ENCODE measurements at regions not wholly inside any gene's neighbourhood (a gene's known extent, or its start where the extent isn't known, plus 50 kb on each side); places are given as distances from the start of the nearest gene placed in this dataset.

DNA sequence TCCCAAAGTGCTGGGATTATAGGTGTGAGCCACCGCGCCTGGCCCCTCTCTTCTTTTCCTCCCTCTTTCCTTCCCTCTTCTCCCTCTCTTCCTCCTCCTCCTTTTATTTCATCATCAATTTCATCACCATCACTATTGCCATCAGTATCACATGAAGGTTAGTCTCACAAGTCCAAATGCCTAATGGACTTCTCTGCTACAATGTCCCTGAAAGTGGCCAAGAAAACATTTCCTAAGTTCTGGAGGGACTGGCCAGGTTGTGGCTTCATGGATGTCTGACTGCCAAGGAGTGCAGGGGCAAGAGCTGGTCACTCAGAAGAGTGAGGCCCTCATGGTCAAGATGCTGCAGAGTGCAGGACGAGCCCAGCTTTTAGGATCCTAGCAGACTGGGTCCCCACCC lies 97.6 kb downstream of the SYNE3 start:
- no peak for TF ChIP-seq EZH2phosphoT487 (conservative IDR thresholded peaks at IDR 0.05; ENCODE audit: low read length)
- TF ChIP-seq, protein P1, sequence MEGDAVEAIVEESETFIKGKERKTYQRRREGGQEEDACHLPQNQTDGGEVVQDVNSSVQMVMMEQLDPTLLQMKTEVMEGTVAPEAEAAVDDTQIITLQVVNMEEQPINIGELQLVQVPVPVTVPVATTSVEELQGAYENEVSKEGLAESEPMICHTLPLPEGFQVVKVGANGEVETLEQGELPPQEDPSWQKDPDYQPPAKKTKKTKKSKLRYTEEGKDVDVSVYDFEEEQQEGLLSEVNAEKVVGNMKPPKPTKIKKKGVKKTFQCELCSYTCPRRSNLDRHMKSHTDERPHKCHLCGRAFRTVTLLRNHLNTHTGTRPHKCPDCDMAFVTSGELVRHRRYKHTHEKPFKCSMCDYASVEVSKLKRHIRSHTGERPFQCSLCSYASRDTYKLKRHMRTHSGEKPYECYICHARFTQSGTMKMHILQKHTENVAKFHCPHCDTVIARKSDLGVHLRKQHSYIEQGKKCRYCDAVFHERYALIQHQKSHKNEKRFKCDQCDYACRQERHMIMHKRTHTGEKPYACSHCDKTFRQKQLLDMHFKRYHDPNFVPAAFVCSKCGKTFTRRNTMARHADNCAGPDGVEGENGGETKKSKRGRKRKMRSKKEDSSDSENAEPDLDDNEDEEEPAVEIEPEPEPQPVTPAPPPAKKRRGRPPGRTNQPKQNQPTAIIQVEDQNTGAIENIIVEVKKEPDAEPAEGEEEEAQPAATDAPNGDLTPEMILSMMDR (IDR thresholded peaks at IDR 0.05; ENCODE audit: insufficient read depth, low read length, poor library complexity, severe bottlenecking), result no peak
- no peak overlapping the region for H3K27ac ChIP-seq (ENCODE audit: low read depth, low read length)
- H3K79me2 ChIP-seq (ENCODE audit: insufficient read depth, low read length), result no peaks in the 10 kb centered on the region
- H3K4me2 ChIP-seq (ENCODE audit: low read depth, low read length, poor library complexity, severe bottlenecking), result no peak overlapping the region
- H2AFZ ChIP-seq (ENCODE audit: low read depth, low read length, severe bottlenecking), result no peak overlapping the region
- H3K27me3 ChIP-seq (ENCODE audit: low read length), result no peaks in the 10 kb centered on the region
- no peaks in the 10 kb centered on the region for H3K36me3 ChIP-seq (ENCODE audit: low read length)
- no peak overlapping the region for H3K9ac ChIP-seq (ENCODE audit: low read length)
- no peaks in the 10 kb centered on the region for H4K20me1 ChIP-seq (ENCODE audit: low read depth, low read length)
- no peaks in the 10 kb centered on the region for H3K9me2 ChIP-seq (replicated peaks; ENCODE audit: insufficient read depth, low read length)
- no peaks in the 10 kb centered on the region for H3F3A ChIP-seq (ENCODE audit: insufficient read depth)
- no peaks in the 10 kb centered on the region for H3K9me3 ChIP-seq (ENCODE audit: insufficient read depth, low read length)
- H3K4me3 ChIP-seq (ENCODE audit: insufficient read depth, low read length, poor library complexity, severe bottlenecking), result no peak overlapping the region

DNA sequence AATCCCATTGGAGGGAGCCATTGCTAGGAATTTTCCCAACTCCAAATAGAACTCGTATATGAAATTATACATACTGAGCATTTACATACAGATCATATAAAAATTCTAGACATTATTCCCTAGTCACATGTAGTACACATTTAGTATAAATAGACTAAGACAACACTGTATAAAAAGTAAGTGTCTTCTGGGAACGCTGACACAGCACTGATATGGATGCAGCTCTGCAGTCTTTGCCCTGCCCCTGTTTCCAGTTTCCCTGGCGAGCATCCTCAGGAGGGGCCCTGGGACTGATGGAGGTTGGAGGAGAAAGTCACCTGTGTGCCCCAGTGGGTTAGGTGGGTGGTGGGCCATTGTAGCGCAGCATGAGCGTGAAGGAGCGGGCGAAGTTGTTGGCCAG lies 97.8 kb upstream of the CLMN start:
- Histone ChIP-seq H3K36me3 (ENCODE audit: low read length) (no peaks in the 10 kb centered on the region), H3K9me2 (replicated peaks; ENCODE audit: insufficient read depth, low read length) (no peaks in the 10 kb centered on the region), H3K4me3 (ENCODE audit: insufficient read depth, low read length, poor library complexity, severe bottlenecking) (no peak overlapping the region), H3K27ac (ENCODE audit: low read depth, low read length) (no peak overlapping the region), H2AFZ (ENCODE audit: low read depth, low read length, severe bottlenecking) (no peak overlapping the region), H3K27me3 (ENCODE audit: low read length) (no peaks in the 10 kb centered on the region), H3K4me2 (ENCODE audit: low read depth, low read length, poor library complexity, severe bottlenecking) (no peak overlapping the region), H4K20me1 (ENCODE audit: low read depth, low read length) (no peaks in the 10 kb centered on the region), H3K9me3 (ENCODE audit: insufficient read depth, low read length) (no peaks in the 10 kb centered on the region), H3F3A (ENCODE audit: insufficient read depth) (no peaks in the 10 kb centered on the region), H3K9ac (ENCODE audit: low read length) (no peak overlapping the region), H3K79me2 (ENCODE audit: insufficient read depth, low read length) (no peaks in the 10 kb centered on the region)
- no peak for TF ChIP-seq EZH2phosphoT487 (conservative IDR thresholded peaks at IDR 0.05; ENCODE audit: low read length)
- TF ChIP-seq, protein P1 (IDR thresholded peaks at IDR 0.05; ENCODE audit: insufficient read depth, low read length, poor library complexity, severe bottlenecking), result no peak

DNA sequence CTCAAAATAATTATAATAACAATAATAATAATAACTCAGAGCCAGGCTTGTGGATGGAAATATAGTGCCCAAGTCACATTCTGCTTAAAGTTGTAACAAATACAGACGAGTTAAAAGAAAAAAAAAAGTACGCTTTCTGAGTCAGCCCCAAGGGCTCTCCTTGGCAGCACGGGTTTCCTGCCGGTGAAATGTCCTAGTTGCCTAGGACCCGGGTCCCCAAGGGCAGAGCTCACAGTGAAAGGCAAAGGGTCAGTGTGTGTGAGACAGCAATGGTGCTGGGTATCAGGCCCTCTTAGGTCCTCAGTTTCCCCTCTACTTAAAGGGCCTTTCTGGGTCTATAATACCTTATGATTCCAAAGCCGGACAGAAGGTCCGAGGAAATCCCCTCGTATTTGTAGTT lies 96.3 kb upstream of the CLMN start:
- Histone ChIP-seq H4K20me1 (ENCODE audit: low read depth, low read length) (no peaks in the 10 kb centered on the region), H3F3A (ENCODE audit: insufficient read depth) (no peaks in the 10 kb centered on the region), H3K9me2 (replicated peaks; ENCODE audit: insufficient read depth, low read length) (no peaks in the 10 kb centered on the region), H3K36me3 (ENCODE audit: low read length) (no peaks in the 10 kb centered on the region), H3K27ac (ENCODE audit: low read depth, low read length) (no peak overlapping the region), H3K4me2 (ENCODE audit: low read depth, low read length, poor library complexity, severe bottlenecking) (no peak overlapping the region), H3K4me3 (ENCODE audit: insufficient read depth, low read length, poor library complexity, severe bottlenecking) (no peak overlapping the region), H3K79me2 (ENCODE audit: insufficient read depth, low read length) (no peaks in the 10 kb centered on the region), H3K27me3 (ENCODE audit: low read length) (no peaks in the 10 kb centered on the region), H3K9me3 (ENCODE audit: insufficient read depth, low read length) (no peaks in the 10 kb centered on the region), H3K9ac (ENCODE audit: low read length) (no peak overlapping the region), H2AFZ (ENCODE audit: low read depth, low read length, severe bottlenecking) (no peak overlapping the region)
- TF ChIP-seq, protein P1 (IDR thresholded peaks at IDR 0.05; ENCODE audit: insufficient read depth, low read length, poor library complexity, severe bottlenecking), result no peak
- no peak for TF ChIP-seq EZH2phosphoT487 (conservative IDR thresholded peaks at IDR 0.05; ENCODE audit: low read length)
